Effector memory CD4-positive, alpha-beta T cell (primary cell): ENCODE measurements at regions not wholly inside any gene's neighbourhood (a gene's known extent, or its start where the extent isn't known, plus 50 kb on each side); places are given as distances from the start of the nearest gene placed in this dataset.
A peak's percentile ranks its signal among the peaks of the same experiment; 100 is the strongest.
"Not testable (repeated sequence)": the region's sequence is repeated elsewhere in the genome, so short reads cannot be mapped to it uniquely, and the experiment has no call there.

ENCODE experiments used
- DNase-seq, 3 donors: peaks; one replicate each; pipeline ENCODE4 v3.0.0-alpha.2; 2020
- H3K27ac ChIP-seq: 2 replicates; pipeline ENCODE4 v1.7.0; 2013; ENCODE audit warnings: mild to moderate bottlenecking, low read length, moderate library complexity; ENCODE audit not compliant: insufficient read depth, poor library complexity, severe bottlenecking
- H3K27me3 ChIP-seq: replicated peaks from 2 replicates; pipeline ENCODE4 v1.7.0; 2013; ENCODE audit warnings: mild to moderate bottlenecking, low read length; ENCODE audit not compliant: insufficient read depth, control insufficient read depth, poor library complexity, severe bottlenecking
- H3K36me3 ChIP-seq: 2 replicates; pipeline ENCODE4 v1.7.0; 2013; ENCODE audit warnings: mild to moderate bottlenecking, low read length, moderate library complexity; ENCODE audit not compliant: control insufficient read depth, insufficient read depth
- H3K4me1 ChIP-seq: 2 replicates; pipeline ENCODE4 v1.7.0; 2013; ENCODE audit warnings: low read length, mild to moderate bottlenecking; ENCODE audit not compliant: control insufficient read depth, insufficient read depth, poor library complexity, severe bottlenecking
- H3K4me3 ChIP-seq: 2 replicates; pipeline ENCODE4 v1.7.0; 2013; ENCODE audit warnings: low read length, low read depth, mild to moderate bottlenecking; ENCODE audit not compliant: insufficient read depth, poor library complexity, severe bottlenecking
- H3K9me3 ChIP-seq: 2 replicates; pipeline ENCODE4 v1.7.0; 2013; ENCODE audit warnings: mild to moderate bottlenecking, low read length, moderate library complexity; ENCODE audit not compliant: control insufficient read depth

DNA sequence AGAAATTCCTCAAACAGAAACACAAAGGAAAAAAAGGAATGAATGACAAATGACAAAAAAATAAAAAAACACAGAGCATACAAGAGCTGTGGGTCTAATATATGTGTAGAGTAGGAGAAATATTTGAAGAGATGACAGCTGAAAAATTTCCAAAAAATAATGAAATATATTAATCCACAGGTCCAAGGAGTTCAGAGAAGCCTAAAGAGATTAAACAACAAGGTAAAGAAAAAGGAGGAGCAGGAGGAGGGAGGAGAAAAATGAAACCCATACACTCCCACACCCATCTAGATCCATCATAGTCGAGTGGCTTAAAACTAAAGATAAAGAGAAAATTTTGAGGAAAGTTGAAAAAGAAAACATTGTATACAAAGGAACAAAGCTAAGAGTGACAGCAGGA, 182.4 kb upstream of the MAP3K1 start:
- no peak for DNase-seq
- no peak overlapping the region for H3K4me3 ChIP-seq
- no peaks in the 10 kb centered on the region for H3K4me1 ChIP-seq
- no peaks in the 10 kb centered on the region for H3K36me3 ChIP-seq
- no peaks in the 10 kb centered on the region for H3K27me3 ChIP-seq
- H3K9me3 ChIP-seq = no peaks in the 10 kb centered on the region
- H3K27ac ChIP-seq = no peak overlapping the region

DNA sequence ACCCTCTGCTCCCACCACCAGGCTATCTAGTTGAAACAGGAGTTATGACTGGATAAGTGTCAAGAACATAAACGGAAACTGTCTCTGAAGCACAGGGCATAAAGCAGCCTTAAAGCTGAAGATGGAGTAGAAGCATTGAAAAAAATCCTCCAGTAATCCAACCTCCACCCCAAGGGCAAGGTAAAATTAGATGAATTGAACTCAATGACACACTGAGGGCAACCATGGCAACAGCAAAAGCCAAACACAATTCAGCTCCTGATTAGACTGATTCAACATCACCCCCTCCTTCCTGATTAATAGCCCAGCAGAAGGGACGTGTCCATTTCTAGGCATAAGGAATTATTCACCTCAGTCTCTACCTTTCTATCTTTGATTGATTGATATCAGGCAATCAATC, 183.2 kb upstream of the MAP3K1 start:
- H3K27me3 ChIP-seq = no peaks in the 10 kb centered on the region
- DNase-seq = no peak
- H3K36me3 ChIP-seq = no peaks in the 10 kb centered on the region
- H3K4me1 ChIP-seq = no peaks in the 10 kb centered on the region
- H3K9me3 ChIP-seq = no peaks in the 10 kb centered on the region
- H3K4me3 ChIP-seq = no peak overlapping the region
- no peak overlapping the region for H3K27ac ChIP-seq

DNA sequence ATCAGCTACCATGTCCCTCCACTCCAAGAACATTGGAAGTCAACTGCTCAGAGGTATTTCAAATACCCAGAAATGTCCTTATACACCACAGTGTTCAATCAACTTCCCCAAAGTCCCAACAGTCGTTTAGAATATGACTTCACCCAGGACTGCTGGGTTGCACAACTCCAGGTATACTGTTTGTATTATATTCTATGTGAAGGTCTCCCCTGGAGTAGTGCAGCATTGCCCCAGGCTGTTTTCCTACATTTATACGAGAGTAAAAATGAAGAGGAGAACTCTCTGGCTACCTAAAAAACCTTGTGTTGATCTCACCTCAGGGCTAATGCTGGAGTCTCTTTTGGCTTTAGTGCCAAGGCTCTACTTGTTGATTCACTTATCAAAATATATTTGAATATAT, 183.6 kb upstream of the MAP3K1 start:
- H3K27ac ChIP-seq = no peak overlapping the region
- DNase-seq = no peak
- H3K4me3 ChIP-seq = no peak overlapping the region
- H3K4me1 ChIP-seq = no peaks in the 10 kb centered on the region
- no peaks in the 10 kb centered on the region for H3K36me3 ChIP-seq
- no peaks in the 10 kb centered on the region for H3K9me3 ChIP-seq
- H3K27me3 ChIP-seq = no peaks in the 10 kb centered on the region

DNA sequence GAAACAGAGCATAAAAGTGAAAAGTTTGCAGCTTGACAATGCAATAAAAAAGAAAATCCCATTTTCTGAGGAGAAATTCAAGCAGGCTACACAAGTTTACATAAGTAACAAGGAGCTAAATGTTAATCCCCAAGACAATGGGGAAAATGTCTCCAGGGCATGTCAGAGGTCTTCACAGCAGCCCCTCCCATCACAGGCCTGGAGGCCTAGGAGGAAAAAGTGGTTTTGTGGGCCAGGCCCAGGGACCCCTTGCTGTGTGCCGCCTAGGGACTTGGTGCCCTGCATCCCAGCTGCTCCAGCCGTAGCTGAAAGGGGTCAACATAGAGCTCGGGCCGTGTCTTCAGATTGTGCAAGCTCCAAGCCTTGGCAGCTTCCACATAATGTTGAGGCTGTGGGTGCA, 186.7 kb upstream of the MAP3K1 start:
- H3K4me1 ChIP-seq, H3K4me3 ChIP-seq, H3K27me3 ChIP-seq: not testable (repeated sequence)

DNA sequence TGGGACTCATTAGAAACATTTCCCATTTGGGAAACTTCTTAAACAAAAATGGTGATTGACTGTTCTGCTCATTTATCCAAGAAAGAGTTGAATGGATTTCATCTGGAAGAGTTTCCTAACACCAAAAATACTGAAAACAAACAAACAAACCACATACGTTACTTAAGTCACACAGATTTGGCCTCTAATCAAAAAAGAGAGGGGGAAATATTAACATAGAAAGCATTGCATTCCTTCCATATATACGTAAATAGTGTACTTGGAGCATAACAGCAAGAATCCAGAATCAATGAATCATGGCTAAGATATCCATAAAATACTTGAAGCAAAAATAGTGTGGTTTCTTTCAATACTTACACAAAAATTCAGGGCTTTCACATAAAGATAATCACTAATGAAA, 189.8 kb upstream of the MAP3K1 start:
- H3K27ac ChIP-seq = no peak overlapping the region
- H3K9me3 ChIP-seq = no peaks in the 10 kb centered on the region
- no peak overlapping the region for H3K4me3 ChIP-seq
- no peaks in the 10 kb centered on the region for H3K36me3 ChIP-seq
- no peaks in the 10 kb centered on the region for H3K27me3 ChIP-seq
- no peak for DNase-seq
- H3K4me1 ChIP-seq = no peaks in the 10 kb centered on the region

More for the DNA sequence above, 186.7 kb upstream of the MAP3K1 start:
- DNase-seq, H3K9me3 ChIP-seq, H3K27ac ChIP-seq, H3K36me3 ChIP-seq: not testable (repeated sequence)

DNA sequence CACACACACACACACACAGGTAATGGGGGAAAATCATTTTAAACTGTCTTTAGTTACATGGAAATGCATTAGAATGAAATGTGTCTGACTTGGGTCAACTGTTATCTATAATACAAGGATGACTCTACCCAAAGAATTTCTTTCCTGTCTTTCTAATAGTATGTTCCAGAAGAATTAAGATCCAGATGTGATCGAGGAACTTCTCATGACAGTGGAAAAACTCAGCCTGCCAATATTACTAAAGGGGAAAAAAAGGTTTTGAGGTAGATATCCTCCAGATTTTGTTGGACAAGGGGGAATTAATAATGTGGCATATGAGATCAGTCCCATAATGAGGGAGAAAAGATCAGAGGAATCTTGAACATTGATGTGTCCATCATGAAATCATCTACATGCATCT, 190.6 kb upstream of the MAP3K1 start:
- no peak overlapping the region for H3K27ac ChIP-seq
- no peaks in the 10 kb centered on the region for H3K9me3 ChIP-seq
- no peaks in the 10 kb centered on the region for H3K36me3 ChIP-seq
- DNase-seq = no peak
- no peaks in the 10 kb centered on the region for H3K4me1 ChIP-seq
- H3K4me3 ChIP-seq = no peak overlapping the region
- H3K27me3 ChIP-seq = no peaks in the 10 kb centered on the region

DNA sequence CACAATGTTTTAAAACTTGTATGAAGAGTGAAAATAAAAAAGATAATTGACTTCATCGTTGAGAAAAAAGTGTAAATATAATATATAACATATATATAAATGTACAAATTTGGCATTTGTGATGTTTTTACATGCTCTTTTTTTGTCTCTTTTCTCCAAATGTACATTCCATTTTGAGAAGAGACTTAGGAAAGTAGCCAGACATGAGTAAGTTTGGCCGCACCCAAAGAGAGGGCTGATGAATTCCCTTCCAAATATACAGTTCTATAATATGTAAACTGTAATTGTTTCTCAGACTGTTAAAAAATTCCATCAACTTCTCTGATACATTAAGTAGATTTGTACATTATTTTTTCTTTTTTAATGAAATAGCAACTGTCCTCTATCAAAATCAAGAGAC, 193.2 kb upstream of the MAP3K1 start:
- no peaks in the 10 kb centered on the region for H3K36me3 ChIP-seq
- H3K9me3 ChIP-seq = no peaks in the 10 kb centered on the region
- H3K27me3 ChIP-seq = no peaks in the 10 kb centered on the region
- no peak overlapping the region for H3K27ac ChIP-seq
- H3K4me3 ChIP-seq = no peak overlapping the region
- DNase-seq = no peak
- H3K4me1 ChIP-seq = no peaks in the 10 kb centered on the region

DNA sequence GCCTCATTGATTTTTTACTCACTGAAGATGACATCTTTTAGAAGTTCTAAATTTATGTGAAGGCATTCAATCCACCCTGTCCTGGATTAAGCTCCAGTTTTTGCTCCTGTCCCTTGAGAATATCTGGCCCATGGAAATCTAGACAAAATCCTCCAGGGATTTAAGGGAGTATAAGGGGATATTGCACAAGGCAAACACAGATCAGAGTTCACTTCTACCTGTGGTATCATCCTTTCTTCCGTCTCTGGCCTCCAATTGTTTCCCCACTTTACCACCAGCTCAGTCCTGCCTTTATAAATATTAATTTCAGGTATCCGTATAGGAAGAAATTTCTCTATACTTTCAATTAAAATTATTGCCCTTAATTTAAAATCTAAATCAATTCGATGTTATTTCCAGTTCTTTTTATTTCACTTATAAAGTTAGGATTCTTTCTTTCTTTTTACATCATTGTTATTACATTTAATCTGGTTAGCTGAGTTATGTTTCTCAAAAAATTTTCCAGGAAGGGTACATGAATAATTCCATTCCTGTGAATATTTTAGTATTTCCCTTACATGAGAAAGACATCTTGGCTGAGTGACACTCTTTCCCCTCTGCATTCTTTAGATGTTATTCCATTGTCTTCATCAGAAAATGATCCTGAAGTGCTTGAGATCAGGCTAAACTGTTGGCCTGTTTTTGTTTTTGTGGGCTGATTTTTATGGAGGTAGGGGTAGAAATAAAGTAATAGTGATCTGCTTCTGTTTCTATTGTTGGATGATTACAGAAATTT, 194.3 kb upstream of the MAP3K1 start:
- Histone ChIP-seq H3K27ac (no peak overlapping the region), H3K36me3 (no peaks in the 10 kb centered on the region), H3K9me3 (no peaks in the 10 kb centered on the region), H3K4me3 (no peak overlapping the region), H3K4me1 (peaks cover 9% of the 10 kb centered on the region), H3K27me3 (no peaks in the 10 kb centered on the region)
- no peak for DNase-seq

DNA sequence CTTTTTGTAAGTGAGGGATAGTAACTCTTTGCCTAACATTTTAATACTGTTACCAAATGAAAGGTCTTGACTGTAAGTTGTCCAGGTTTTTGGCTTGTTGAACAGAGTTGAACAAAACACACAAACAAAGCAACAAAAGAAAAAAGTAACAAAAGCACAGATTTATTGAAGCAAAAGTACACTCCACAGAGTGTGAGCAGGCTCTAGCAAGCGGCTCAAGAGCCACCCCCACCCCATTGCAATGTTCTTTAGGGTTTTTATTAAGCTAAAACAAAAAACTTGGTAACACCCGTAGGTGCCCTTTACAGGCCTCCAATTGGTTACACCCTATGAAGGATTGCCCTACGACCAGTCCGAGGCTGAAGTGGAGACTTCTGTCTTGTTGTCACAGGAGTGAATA, 197.4 kb upstream of the MAP3K1 start:
- H3K4me1 ChIP-seq = peaks cover 38% of the 10 kb centered on the region
- no peaks in the 10 kb centered on the region for H3K9me3 ChIP-seq
- DNase-seq = no peak
- H3K27ac ChIP-seq = no peak overlapping the region
- no peaks in the 10 kb centered on the region for H3K36me3 ChIP-seq
- H3K4me3 ChIP-seq = no peak overlapping the region
- no peaks in the 10 kb centered on the region for H3K27me3 ChIP-seq

DNA sequence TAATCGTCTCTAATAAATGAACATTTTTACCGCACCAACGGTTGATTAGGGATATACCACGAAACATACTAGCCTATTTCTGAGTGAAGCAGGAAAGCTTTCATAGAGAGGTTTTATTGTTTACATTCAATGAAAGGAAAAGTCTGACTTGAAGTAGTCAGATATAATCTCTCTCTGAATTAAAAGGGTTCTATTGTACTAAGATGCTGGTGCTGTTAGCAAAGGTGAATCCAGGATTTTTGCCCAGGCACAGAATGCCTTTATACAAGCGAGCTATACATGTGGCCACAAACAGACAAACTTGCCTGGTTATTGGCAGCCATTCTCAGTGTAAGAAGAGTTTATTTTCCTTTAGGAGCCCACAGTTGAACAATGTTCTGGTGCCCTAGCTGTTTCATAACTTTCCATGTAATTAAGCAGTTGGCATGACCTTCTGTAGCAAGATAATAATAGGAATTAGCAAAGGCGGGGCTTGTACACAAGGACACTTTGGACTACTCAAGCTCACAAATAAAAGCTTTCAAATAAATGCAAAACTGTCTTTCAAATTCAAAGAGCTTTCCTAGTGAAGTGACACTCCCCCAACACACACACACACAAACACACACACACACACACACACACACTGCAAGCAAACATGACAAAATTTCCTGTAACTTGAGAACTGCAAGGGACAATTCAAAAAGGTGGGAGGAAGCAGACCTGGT, 198.7 kb upstream of the MAP3K1 start:
- H3K4me3 ChIP-seq = no peak overlapping the region
- no peaks in the 10 kb centered on the region for H3K36me3 ChIP-seq
- no peaks in the 10 kb centered on the region for H3K9me3 ChIP-seq
- DNase-seq = no peak
- H3K4me1 ChIP-seq = peaks cover 51% of the 10 kb centered on the region
- no peaks in the 10 kb centered on the region for H3K27me3 ChIP-seq
- H3K27ac ChIP-seq = peak overlapping the region; percentile 43
